GM19397 (cell line): ENCODE measurements at regions not wholly inside any gene's neighbourhood (a gene's known extent, or its start where the extent isn't known, plus 50 kb on each side); places are given as distances from the start of the nearest gene placed in this dataset.

ENCODE experiments used
- ATAC-seq: cut with Tn5 transposase; IDR thresholded peaks from one replicate; pipeline ENCODE4 v1.9.1; 2021; ENCODE audit warnings: mild to moderate bottlenecking, moderate library complexity; ENCODE audit not compliant: unreplicated experiment

GRCh38 chr6:47151232-47151898, 109.2 kb upstream of the ADGRF1 start:
- no peak for ATAC-seq

GRCh38 chr6:47149554-47149953, 107.4 kb upstream of the ADGRF1 start:
- ATAC-seq: no peak

GRCh38 chr6:47149066-47149465, 106.9 kb upstream of the ADGRF1 start:
- no peak for ATAC-seq

GRCh38 chr6:47147836-47148344, 105.8 kb upstream of the ADGRF1 start:
- ATAC-seq: no peak

- no peak for ATAC-seq
Observed at GRCh38 chr6:47147175-47147727, 105.1 kb upstream of the ADGRF1 start.

GRCh38 chr6:47146431-47147174, 104.5 kb upstream of the ADGRF1 start:
- no peak for ATAC-seq

- ATAC-seq: no peak
Observed at GRCh38 chr6:47145212-47145611, 103.1 kb upstream of the ADGRF1 start.

GRCh38 chr6:47144306-47144705, 102.2 kb upstream of the ADGRF1 start:
- no peak for ATAC-seq

GRCh38 chr6:47141963-47142362, 99.8 kb upstream of the ADGRF1 start:
- no peak for ATAC-seq

- ATAC-seq: no peak
Observed at GRCh38 chr6:47141171-47141570, 99.0 kb upstream of the ADGRF1 start.

GRCh38 chr6:47138046-47138445, 95.9 kb upstream of the ADGRF1 start:
- ATAC-seq: no peak

GRCh38 chr6:47137073-47137472, 94.9 kb upstream of the ADGRF1 start:
- no peak for ATAC-seq

GRCh38 chr6:47135772-47136171, 93.6 kb upstream of the ADGRF1 start:
- ATAC-seq: no peak

- ATAC-seq: no peak
Observed at GRCh38 chr6:47134476-47135189, 92.5 kb upstream of the ADGRF1 start.

GRCh38 chr6:47133230-47134000, 91.3 kb upstream of the ADGRF1 start:
- ATAC-seq: no peak

GRCh38 chr6:47132724-47133123, 90.6 kb upstream of the ADGRF1 start:
- no peak for ATAC-seq

GRCh38 chr6:47131773-47132172, 89.6 kb upstream of the ADGRF1 start:
- no peak for ATAC-seq

- ATAC-seq: no peak
Observed at GRCh38 chr6:47130086-47130485, 88.0 kb upstream of the ADGRF1 start.

GRCh38 chr6:47129129-47129528, 87.0 kb upstream of the ADGRF1 start:
- no peak for ATAC-seq

GRCh38 chr6:47126647-47127391, 84.7 kb upstream of the ADGRF1 start:
- ATAC-seq: no peak
